ENCODE measurements at regions not wholly inside any gene's neighbourhood (a gene's known extent, or its start where the extent isn't known, plus 50 kb on each side); places are given as distances from the start of the nearest gene placed in this dataset.

- H3K27ac ChIP-seq: no peak overlapping the region
- no peak overlapping the region for H3K4me2 ChIP-seq (ENCODE audit: unreplicated experiment)
- H3K27me3 ChIP-seq (replicated peaks; ENCODE audit: insufficient read depth): no peaks in the 10 kb centered on the region
- in situ Hi-C loops (cut with MboI): no loop called here
- TF ChIP-seq EZH2phosphoT487 (IDR thresholded peaks at IDR 0.05; ENCODE audit: insufficient read depth, low read depth) (no peak), EZH2 (IDR thresholded peaks at IDR 0.05; ENCODE audit: insufficient read depth, poor library complexity, severe bottlenecking) (no peak)
- H3K9ac ChIP-seq: no peak overlapping the region
- no peaks in the 10 kb centered on the region for H3K79me2 ChIP-seq (ENCODE audit: insufficient read depth)
- no peaks in the 10 kb centered on the region for H3F3A ChIP-seq (ENCODE audit: insufficient read depth)
- no peak overlapping the region for H2AFZ ChIP-seq
- no peak overlapping the region for H3K4me3 ChIP-seq
- no peaks in the 10 kb centered on the region for H3K36me3 ChIP-seq (ENCODE audit: low read depth)
- H3K4me1 ChIP-seq (ENCODE audit: insufficient read depth): no peaks in the 10 kb centered on the region
- H4K20me1 ChIP-seq (ENCODE audit: insufficient read depth): no peaks in the 10 kb centered on the region
- DNase-seq: no peak
- no peaks in the 10 kb centered on the region for H3K9me2 ChIP-seq (ENCODE audit: insufficient read depth)
- WGBS, 2 experiments (ENCODE audit: low coverage in 1 of 2, low lambda C conversion rate in 2 of 2, missing lambda C conversion rate in 2 of 2): 22 to 36% methylated on average over 5 of the region's 5 CpGs
- H3K9me3 ChIP-seq (ENCODE audit: low read depth): no peaks in the 10 kb centered on the region
Observed at GRCh38 chr7:155879592-155879991, 67.3 kb upstream of the SHH start.

GRCh38 chr7:155878674-155879073 lies 66.4 kb upstream of the SHH start:
- 51 to 57% methylated on average over 8 of the region's 8 CpGs for WGBS, 2 experiments (ENCODE audit: low coverage in 1 of 2, low lambda C conversion rate in 2 of 2, missing lambda C conversion rate in 2 of 2)

GRCh38 chr7:155878250-155878649 lies 66.0 kb upstream of the SHH start:
- no peaks in the 10 kb centered on the region for H3F3A ChIP-seq (ENCODE audit: insufficient read depth)

More at GRCh38 chr7:155878674-155879073, 66.4 kb upstream of the SHH start:
- Histone ChIP-seq H3F3A (ENCODE audit: insufficient read depth) (no peaks in the 10 kb centered on the region), H3K4me2 (ENCODE audit: unreplicated experiment) (no peak overlapping the region), H3K79me2 (ENCODE audit: insufficient read depth) (no peaks in the 10 kb centered on the region), H3K36me3 (ENCODE audit: low read depth) (no peaks in the 10 kb centered on the region), H3K4me1 (ENCODE audit: insufficient read depth) (no peaks in the 10 kb centered on the region), H4K20me1 (ENCODE audit: insufficient read depth) (no peaks in the 10 kb centered on the region), H3K9me3 (ENCODE audit: low read depth) (no peaks in the 10 kb centered on the region), H3K27me3 (replicated peaks; ENCODE audit: insufficient read depth) (no peaks in the 10 kb centered on the region), H3K9me2 (ENCODE audit: insufficient read depth) (no peaks in the 10 kb centered on the region), H2AFZ (no peak overlapping the region), H3K9ac (no peak overlapping the region), H3K4me3 (no peak overlapping the region), H3K27ac (no peak overlapping the region)
- in situ Hi-C loops (cut with MboI): no loop called here
- TF ChIP-seq EZH2phosphoT487 (IDR thresholded peaks at IDR 0.05; ENCODE audit: insufficient read depth, low read depth): no peak
- TF ChIP-seq EZH2 (IDR thresholded peaks at IDR 0.05; ENCODE audit: insufficient read depth, poor library complexity, severe bottlenecking): no peak
- DNase-seq: no peak

GRCh38 chr7:155877167-155877566 lies 64.9 kb upstream of the SHH start:
- Histone ChIP-seq H3K9ac (no peak overlapping the region), H3K4me2 (ENCODE audit: unreplicated experiment) (no peak overlapping the region), H3K27ac (no peak overlapping the region), H3K27me3 (replicated peaks; ENCODE audit: insufficient read depth) (no peaks in the 10 kb centered on the region), H3K9me2 (ENCODE audit: insufficient read depth) (no peaks in the 10 kb centered on the region), H3K4me1 (ENCODE audit: insufficient read depth) (no peaks in the 10 kb centered on the region), H3K4me3 (no peak overlapping the region), H3K79me2 (ENCODE audit: insufficient read depth) (no peaks in the 10 kb centered on the region), H3F3A (ENCODE audit: insufficient read depth) (no peaks in the 10 kb centered on the region), H4K20me1 (ENCODE audit: insufficient read depth) (no peaks in the 10 kb centered on the region), H2AFZ (no peak overlapping the region), H3K9me3 (ENCODE audit: low read depth) (no peaks in the 10 kb centered on the region), H3K36me3 (ENCODE audit: low read depth) (no peaks in the 10 kb centered on the region)
- in situ Hi-C loops (cut with MboI): no loop called here
- TF ChIP-seq EZH2phosphoT487 (IDR thresholded peaks at IDR 0.05; ENCODE audit: insufficient read depth, low read depth) (no peak), EZH2 (IDR thresholded peaks at IDR 0.05; ENCODE audit: insufficient read depth, poor library complexity, severe bottlenecking) (no peak)
- WGBS, 2 experiments (ENCODE audit: low coverage in 1 of 2, low lambda C conversion rate in 2 of 2, missing lambda C conversion rate in 2 of 2): 9 to 14% methylated on average over 2 of the region's 2 CpGs
- no peak for DNase-seq

More at GRCh38 chr7:155878250-155878649, 66.0 kb upstream of the SHH start:
- Histone ChIP-seq H3K9me3 (ENCODE audit: low read depth) (no peaks in the 10 kb centered on the region), H3K79me2 (ENCODE audit: insufficient read depth) (no peaks in the 10 kb centered on the region), H3K36me3 (ENCODE audit: low read depth) (no peaks in the 10 kb centered on the region), H3K9ac (no peak overlapping the region), H2AFZ (no peak overlapping the region), H3K27ac (no peak overlapping the region), H3K9me2 (ENCODE audit: insufficient read depth) (no peaks in the 10 kb centered on the region), H3K4me1 (ENCODE audit: insufficient read depth) (no peaks in the 10 kb centered on the region), H4K20me1 (ENCODE audit: insufficient read depth) (no peaks in the 10 kb centered on the region), H3K27me3 (replicated peaks; ENCODE audit: insufficient read depth) (no peaks in the 10 kb centered on the region), H3K4me2 (ENCODE audit: unreplicated experiment) (no peak overlapping the region), H3K4me3 (no peak overlapping the region)
- DNase-seq: no peak
- no peak for TF ChIP-seq EZH2phosphoT487 (IDR thresholded peaks at IDR 0.05; ENCODE audit: insufficient read depth, low read depth)
- 42 to 46% methylated on average over 11 of the region's 11 CpGs for WGBS, 2 experiments (ENCODE audit: low coverage in 1 of 2, low lambda C conversion rate in 2 of 2, missing lambda C conversion rate in 2 of 2)
- in situ Hi-C loops (cut with MboI): no loop called here

- H3K9me2 ChIP-seq (ENCODE audit: insufficient read depth): no peaks in the 10 kb centered on the region
- TF ChIP-seq EZH2phosphoT487 (IDR thresholded peaks at IDR 0.05; ENCODE audit: insufficient read depth, low read depth) (no peak), EZH2 (IDR thresholded peaks at IDR 0.05; ENCODE audit: insufficient read depth, poor library complexity, severe bottlenecking) (no peak)
- DNase-seq: no peak
- H3K27ac ChIP-seq: no peak overlapping the region
- no peaks in the 10 kb centered on the region for H3K4me1 ChIP-seq (ENCODE audit: insufficient read depth)
- H3K4me3 ChIP-seq: no peak overlapping the region
- no peaks in the 10 kb centered on the region for H3K9me3 ChIP-seq (ENCODE audit: low read depth)
- 21 to 35% methylated on average over 3 of the region's 3 CpGs for WGBS, 2 experiments (ENCODE audit: low coverage in 1 of 2, low lambda C conversion rate in 2 of 2, missing lambda C conversion rate in 2 of 2)
- no peak overlapping the region for H3K9ac ChIP-seq
- H3K4me2 ChIP-seq (ENCODE audit: unreplicated experiment): no peak overlapping the region
- in situ Hi-C loops (cut with MboI): no loop called here
- H3F3A ChIP-seq (ENCODE audit: insufficient read depth): no peaks in the 10 kb centered on the region
- H4K20me1 ChIP-seq (ENCODE audit: insufficient read depth): no peaks in the 10 kb centered on the region
- no peaks in the 10 kb centered on the region for H3K27me3 ChIP-seq (replicated peaks; ENCODE audit: insufficient read depth)
- no peaks in the 10 kb centered on the region for H3K79me2 ChIP-seq (ENCODE audit: insufficient read depth)
- no peak overlapping the region for H2AFZ ChIP-seq
- no peaks in the 10 kb centered on the region for H3K36me3 ChIP-seq (ENCODE audit: low read depth)
Observed at GRCh38 chr7:155874411-155874810, 62.1 kb upstream of the SHH start.

Data from GM23248 (cell line).